Right ventricle myocardium inferior (tissue), 1 donor: ENCODE measurements at regions not wholly inside any gene's neighbourhood (a gene's known extent, or its start where the extent isn't known, plus 50 kb on each side); places are given as distances from the start of the nearest gene placed in this dataset.

Experiments used
- ATAC-seq: fragments of 200-7000 bp; cut with Tn5 transposase; one replicate; pipeline ENCODE4 v1.9.1; 2020; ENCODE audit warnings: mild to moderate bottlenecking, moderate library complexity
- DNase-seq: peaks from one replicate; pipeline ENCODE4 v3.0.0; 2021; ENCODE audit errors: missing footprints
- intact Hi-C: fragments of 100-400 bp; cut with DNase I; formaldehyde crosslinking; loops from one replicate; pipeline ENCODE4 v1.11.0; 2022
- donor health status: DM: no; HTN: yes; CAD: no; lungs with severe emphysema.

DNA sequence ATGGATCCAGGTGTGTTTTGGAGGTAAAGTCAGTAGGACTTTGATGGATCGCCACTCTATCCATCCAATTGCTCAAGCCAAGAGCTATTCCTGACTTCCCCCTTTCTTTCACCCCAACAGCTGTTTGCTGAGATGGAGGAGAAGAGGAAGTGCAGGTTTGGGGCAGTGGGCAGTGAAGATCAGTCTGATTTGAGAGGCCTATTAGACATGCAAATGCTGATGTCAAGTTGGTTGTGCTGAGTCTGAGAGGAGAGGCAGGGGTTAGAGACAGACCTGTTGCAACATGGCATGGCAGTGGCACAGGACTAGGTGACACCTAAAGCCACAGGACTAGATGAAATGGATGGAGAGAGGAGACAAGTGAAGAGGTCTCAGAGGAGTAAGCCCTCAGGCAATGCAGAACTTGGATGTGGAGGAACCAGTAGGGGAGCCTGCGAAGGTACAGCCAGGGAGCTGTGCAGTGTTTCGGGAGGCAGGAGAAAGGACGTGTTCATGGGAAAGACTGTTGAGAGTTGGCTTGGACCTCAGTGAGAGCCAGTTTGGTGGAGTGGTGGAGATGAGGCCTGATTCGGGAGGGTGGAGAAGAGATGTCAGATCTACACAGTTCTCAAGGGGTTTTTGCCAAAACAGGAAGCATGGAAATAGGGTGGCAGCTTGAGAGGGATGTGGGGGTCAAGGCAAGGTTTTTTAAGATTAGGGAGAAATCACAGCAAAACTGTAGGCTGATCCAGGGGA is 175.0 kb downstream of the MACROH2A1 start:
- intact Hi-C loops = no loop called here
- no peak for DNase-seq
- no peak for ATAC-seq

GRCh38 chr5:135223404-135223803 is 175.6 kb downstream of the MACROH2A1 start:
- ATAC-seq (no peak), DNase-seq (no peak)
- intact Hi-C loops = no loop called here

DNA sequence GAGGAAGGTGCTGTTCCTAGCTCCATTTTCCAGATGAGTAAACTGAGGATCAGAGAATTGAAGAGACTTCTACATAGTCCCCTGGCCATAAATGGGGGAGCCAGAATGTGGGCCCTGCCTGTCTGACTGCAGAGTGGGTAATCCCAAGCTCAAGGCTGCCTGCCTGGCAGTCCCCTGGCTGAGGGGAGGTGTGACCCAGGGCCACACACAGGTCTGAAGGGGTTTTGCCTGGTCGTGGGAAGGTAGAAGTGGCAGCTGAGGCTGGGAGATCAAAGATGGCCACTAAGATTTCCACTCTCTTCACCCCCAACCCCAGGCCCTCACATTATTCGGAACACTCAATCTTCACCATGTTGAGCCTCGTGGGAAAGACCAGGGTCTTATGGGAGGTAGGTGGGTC is 176.3 kb downstream of the MACROH2A1 start:
- intact Hi-C loops = no loop called here
- DNase-seq (no peak), ATAC-seq (no peak)

- intact Hi-C loops = no loop called here
- ATAC-seq (no peak), DNase-seq (no peak)
Measured at GRCh38 chr5:135222171-135222681, 176.8 kb downstream of the MACROH2A1 start.

DNA sequence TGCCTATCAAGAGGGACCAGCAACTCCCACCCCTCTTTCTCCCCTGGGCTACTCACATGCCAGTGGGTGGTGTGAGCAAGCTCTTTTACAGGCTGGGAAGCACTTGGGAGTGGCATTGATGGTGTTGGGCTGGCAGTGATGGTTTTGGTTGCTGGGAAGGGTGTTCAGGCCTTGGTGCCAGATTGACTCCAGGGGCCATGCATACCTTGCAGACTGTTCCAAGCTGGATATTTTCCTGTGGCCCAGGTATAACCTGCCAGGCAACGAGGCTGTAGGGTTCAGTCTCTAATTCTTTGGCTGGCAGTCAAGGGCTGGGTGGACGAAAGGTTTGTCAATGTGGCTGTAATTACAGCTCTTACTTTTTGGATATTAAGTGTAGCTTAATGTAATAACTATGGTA is 177.3 kb downstream of the MACROH2A1 start:
- intact Hi-C loops = no loop called here
- ATAC-seq = no peak
- no peak for DNase-seq

- intact Hi-C loops = no loop called here
- ATAC-seq (no peak), DNase-seq (no peak)
Measured at GRCh38 chr5:135221187-135221473, 177.9 kb downstream of the MACROH2A1 start.

DNA sequence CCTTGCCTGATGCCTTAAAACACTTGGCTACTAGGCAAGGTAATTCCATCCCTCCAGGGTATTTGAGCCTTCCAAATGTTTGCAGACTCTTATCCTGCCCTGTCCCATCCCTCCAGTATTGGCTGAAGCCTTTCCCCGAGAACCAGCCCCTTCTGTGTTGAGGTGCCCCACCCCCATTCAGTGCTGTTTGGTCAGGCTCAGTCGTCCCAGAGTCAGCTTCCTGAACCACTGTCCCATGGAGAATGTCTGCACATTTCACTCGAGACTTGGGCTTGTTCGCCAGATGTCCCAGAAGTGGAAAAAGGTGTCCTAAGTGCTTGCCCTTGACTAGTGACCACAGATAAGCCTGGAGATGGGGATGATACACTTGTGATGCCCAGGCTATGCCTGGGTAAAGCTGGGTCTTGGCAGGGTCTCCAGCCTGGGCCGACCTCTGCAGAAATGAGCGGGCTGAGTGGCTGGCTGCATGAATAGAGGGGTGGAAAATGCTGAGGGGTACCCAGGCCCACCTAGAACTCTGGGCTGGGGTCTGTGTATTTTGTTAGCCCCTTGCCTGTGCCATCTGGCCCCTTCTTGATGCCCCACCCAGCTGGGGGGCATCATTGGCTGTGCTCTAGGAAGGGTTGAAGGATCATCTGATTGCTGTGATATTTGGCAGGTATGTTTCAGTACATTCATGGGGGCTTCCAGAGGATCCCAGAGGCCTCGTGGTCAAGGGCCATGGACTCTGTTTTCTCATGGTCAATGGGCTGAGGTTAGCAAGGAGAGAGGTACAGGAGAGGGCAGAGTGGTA is 178.4 kb downstream of the MACROH2A1 start:
- ATAC-seq (no peak), DNase-seq (no peak)
- intact Hi-C loops = no loop called here

DNA sequence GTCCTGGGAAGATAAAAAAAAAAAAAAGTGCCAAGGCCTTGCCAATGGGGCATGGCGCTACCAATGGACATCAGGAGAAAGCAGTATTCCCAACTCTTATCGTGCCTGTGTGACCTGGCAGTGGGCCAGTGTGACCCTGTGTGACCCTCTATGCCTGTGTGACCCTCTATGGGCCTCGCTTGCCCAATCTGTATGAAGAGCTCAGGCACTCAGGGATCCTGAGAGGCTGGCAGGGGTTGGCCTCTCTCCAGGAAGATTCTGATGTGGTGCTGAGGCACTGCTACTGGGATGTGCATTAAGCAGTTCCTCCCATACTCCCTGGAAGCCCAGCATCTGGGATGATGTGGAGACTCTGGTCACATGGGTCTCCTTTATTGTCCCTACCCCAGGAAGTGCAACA is 179.2 kb downstream of the MACROH2A1 start:
- intact Hi-C loops = no loop called here
- DNase-seq = no peak
- ATAC-seq = no peak

DNA sequence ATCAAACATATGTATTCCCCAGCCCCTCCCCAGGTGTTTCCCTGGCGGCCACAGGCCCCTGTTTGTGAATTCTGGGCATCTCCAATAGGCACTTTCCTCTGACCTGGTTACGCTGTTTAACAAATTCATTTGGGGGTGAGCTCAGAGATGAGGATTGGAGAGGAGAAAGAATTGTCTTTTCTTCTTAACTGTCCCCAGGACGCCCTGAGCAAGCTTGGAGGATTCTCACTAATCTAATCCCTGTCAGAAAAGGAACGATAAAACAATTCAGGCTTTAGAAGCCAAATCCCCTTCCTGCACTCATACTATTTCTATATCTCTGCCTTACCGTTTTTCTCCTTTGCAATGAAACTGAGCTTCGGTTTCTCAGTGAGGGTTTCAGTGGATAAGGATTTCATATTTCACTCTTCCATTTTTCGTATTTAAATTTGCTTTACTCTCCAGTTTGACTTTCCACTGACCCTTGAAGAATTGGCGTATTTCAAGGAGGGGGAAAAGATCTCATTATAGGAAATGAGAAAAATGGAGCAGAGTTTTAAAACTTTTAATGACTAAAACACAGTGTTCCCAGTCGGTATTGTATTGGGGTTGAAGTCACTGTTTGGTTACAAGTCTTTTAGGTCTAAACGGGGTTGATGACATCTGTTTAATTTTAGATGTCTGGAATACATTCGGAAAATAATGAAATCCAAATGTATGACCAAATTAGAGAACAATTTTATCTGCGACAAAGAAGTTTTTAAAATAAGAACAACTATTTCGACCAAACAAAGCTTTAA is 180.1 kb downstream of the MACROH2A1 start:
- intact Hi-C loops = no loop called here
- DNase-seq (no peak), ATAC-seq (no peak)

GRCh38 chr5:135218486-135218755 is 180.6 kb downstream of the MACROH2A1 start:
- intact Hi-C loops = no loop called here
- DNase-seq (no peak), ATAC-seq (no peak)

DNA sequence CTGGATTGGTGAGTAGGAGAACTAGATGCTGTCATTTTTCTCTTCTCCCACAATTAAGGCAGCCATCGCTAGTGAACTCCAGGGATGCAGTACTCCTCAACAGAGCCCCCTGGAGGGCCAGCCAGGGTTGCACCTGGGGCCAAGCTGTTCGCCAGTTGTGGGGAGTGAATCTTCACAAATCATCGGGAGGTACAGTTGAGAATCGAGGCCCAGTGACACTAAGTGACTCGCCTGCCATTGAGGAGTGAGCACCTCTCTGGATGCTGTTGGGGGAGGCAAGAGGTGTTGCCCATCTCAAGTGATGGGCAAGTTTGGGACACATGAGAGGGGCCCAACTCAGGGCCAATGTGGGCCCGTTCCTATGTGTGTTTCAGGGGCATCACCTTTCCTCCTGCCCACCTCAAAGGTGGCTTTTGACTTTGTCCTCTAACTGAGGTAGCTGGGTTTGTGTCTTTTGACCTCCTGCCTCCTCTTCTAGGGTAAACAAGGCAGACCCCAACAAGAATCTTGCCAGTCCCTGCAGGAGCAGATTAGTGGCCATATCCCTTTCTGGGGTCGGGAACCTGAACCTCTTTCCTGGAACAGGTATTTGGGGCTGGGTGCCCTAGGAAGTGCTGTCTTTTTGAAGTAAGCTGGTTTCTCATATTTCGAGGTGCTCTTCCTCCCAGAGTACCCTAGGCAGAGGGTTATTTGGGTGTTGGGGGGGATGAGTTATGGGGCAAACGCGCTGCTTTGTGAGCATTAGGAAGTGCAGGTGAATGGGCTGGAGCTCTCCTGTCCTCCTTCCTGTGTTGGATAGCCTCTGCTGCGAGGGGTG is 181.2 kb downstream of the MACROH2A1 start:
- intact Hi-C loops = no loop called here
- no peak for ATAC-seq
- DNase-seq = no peak

GRCh38 chr5:135216471-135217343 is 182.3 kb downstream of the MACROH2A1 start:
- DNase-seq (no peak), ATAC-seq (no peak)
- intact Hi-C loops = no loop called here

DNA sequence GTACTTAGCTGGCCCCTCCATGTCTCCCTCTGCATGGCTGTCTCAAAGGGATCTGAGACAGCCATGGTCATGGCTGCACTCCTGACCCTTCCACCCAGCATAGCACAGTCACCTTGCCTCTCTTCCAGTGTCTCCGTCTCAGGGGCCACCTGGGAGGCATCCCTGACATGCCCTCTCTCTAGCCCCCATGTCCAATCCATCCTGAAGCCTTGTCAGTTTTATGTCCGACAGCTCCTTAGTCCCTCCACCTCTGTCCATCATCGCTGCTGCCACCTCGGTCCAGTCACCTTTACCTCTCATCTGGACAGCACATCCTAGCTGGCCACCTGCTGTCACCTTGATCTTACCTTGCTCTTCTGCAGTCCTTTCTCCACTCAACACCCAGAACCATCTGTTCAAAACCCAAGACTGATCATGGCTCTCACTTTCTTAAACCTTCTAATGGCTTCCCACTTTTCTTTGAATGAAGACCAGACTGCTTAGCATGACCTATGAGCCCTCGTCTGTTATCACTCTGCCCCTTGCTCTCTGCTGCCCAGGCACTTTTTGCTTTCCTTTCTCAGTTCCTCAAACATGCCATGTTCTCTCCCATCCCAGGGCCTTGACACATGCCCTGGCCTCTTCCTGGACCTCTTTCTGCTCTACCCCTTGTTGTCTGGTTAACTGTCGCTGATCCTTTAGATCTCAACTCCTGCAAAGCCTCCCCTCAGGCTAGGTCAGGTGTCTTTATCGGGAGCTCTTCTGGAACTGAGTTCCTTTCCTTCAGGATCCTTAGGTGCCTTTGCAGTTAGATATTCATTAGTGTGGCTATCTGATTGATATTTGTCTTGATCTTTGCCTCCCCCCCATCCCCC is 181.8 kb upstream of the PITX1 start:
- intact Hi-C loops = no loop called here
- DNase-seq (no peak), ATAC-seq (no peak)

DNA sequence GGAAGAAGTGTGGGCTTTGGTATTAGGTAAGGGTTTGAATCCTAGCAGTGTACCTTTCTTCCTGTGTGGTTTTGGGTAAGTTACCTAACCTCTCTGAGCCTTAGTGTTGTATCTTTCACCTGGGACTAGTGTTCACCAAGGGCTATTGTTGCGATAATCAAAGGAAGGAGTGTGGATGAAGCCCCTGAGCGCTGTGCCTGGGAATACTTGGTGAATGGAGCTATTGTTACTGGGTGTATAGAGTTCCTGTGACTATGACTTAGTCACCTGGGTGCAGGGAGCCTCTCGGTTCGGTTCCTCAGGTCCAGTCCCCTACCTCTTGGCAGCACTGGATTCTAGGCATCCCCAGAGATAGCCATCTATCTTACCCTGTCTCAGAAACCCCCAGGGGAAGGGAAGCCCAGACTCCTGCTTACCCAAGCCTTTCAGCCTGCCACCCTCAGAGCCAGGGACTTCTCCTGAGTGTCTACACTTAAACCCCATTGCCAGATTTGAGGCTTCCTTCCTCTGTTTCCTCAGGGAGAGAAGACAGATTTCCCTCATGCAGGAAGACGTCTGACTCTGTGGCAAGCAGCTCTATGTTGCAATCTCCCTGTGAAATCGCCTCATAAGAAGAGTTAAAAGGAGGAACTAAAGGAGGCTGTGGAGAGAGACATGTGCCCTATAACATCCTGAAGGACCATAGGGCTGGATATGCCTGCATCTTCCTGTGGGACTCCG is 181.0 kb upstream of the PITX1 start:
- ATAC-seq = peak; percentile 46
- intact Hi-C loops = no loop called here
- no peak for DNase-seq

DNA sequence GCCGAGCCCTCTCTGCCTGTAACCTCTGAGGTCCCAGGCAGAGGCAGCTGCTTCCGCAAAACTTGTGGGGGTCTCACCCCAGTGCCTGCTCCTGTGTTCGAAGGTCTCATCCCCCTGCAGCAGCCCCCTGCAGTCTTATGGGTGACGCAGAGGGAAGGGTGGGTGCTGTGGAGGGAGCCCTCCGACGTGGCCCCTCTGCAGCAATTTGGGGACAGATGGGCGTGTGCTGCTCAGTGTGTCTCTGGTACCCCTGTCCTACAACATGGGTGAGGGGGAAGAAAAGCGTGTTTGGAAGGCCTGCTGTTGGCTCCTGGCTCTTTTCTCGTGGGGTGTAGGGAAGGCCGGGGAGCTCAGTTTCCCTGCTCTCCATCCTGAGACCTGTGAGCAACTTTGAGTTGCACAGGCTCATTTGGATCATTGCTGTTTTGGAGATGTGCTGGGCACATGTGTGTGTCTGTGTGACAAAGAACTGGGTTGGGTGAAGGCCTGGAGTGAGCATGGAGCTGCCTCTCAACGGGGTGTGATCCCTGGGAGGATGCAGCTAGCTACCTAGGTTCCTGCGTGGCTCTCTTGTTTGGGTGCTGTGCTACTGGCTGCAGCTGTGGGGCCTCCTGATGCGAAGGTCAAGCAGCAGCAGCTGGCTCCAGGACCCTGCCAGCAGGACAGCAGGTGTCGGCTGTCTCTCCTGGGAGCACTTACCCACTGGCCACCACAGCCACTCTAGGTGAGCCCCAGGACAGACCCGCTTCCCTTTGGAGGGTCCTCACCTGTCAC is 179.6 kb upstream of the PITX1 start:
- ATAC-seq (no peak), DNase-seq (no peak)
- intact Hi-C loops = no loop called here

DNA sequence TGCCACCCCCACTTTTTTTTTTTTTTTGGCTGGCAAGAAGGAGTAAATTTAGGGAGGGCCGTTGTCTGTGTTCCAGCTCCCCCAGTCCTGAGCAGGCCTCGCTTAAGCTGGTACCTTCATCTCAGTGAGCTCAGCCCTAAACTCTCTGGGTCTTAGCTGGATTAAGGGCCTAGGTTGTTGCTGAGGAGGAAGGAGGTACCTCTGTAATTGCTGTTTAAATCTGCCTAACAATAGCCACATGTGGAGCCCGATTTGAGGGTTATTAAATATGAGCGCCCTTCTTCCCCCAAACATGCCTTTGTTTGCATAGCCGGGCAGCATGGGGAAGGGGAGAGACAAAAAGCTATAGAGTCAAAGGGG is 179.0 kb upstream of the PITX1 start:
- ATAC-seq (no peak), DNase-seq (no peak)
- intact Hi-C loops = no loop called here
